Mesendoderm (in vitro differentiated cells): ENCODE measurements at regions not wholly inside any gene's neighbourhood (a gene's known extent, or its start where the extent isn't known, plus 50 kb on each side); places are given as distances from the start of the nearest gene placed in this dataset.
"Not testable (repeated sequence)": the region's sequence is repeated elsewhere in the genome, so short reads cannot be mapped to it uniquely, and the experiment has no call there.

ENCODE experiments used
- DNase-seq: peaks from one replicate; pipeline ENCODE4 v3.0.0; 2013
- H2AK5ac ChIP-seq: 2 replicates; pipeline ENCODE4 v1.6.1; 2013; ENCODE audit warnings: low read length, inconsistent platforms
- H2BK120ac ChIP-seq: 2 replicates; pipeline ENCODE4 v1.6.1; 2013; ENCODE audit warnings: low read depth, mild to moderate bottlenecking, low read length, moderate library complexity, mixed read lengths
- H2BK15ac ChIP-seq: replicated peaks from 2 replicates; pipeline ENCODE4 v1.6.1; 2013; ENCODE audit warnings: low read depth, mild to moderate bottlenecking, moderate library complexity
- H2BK5ac ChIP-seq: 2 replicates; pipeline ENCODE4 v1.6.1; 2013; ENCODE audit warnings: low read length, inconsistent platforms
- H3K18ac ChIP-seq: 2 replicates; pipeline ENCODE4 v1.6.1; 2013; ENCODE audit warnings: mild to moderate bottlenecking, low read length, mixed read lengths
- H3K23ac ChIP-seq: one replicate; pipeline ENCODE4 v1.6.1; 2013; ENCODE audit warnings: low read length
- H3K27ac ChIP-seq: 2 replicates; pipeline ENCODE4 v1.5.1; 2013; ENCODE audit warnings: low read depth, mild to moderate bottlenecking, inconsistent platforms, low read length, moderate library complexity
- H3K27me3 ChIP-seq: 2 replicates; pipeline ENCODE4 v1.6.1; 2013; ENCODE audit warnings: low read length, control low read depth, mild to moderate bottlenecking, inconsistent platforms; ENCODE audit not compliant: insufficient read depth, poor library complexity
- H3K36me3 ChIP-seq: 2 replicates; pipeline ENCODE4 v1.6.1; 2013; ENCODE audit warnings: low read length, inconsistent platforms; ENCODE audit not compliant: control insufficient read depth, insufficient read depth
- H3K4ac ChIP-seq: one replicate; pipeline ENCODE4 v1.6.1; 2013; ENCODE audit warnings: low read depth, mild to moderate bottlenecking, low read length, moderate library complexity
- H3K4me1 ChIP-seq: 2 replicates; pipeline ENCODE4 v1.6.1; 2013; ENCODE audit warnings: low read depth, low read length, inconsistent platforms; ENCODE audit not compliant: control insufficient read depth
- H3K4me2 ChIP-seq: 2 replicates; pipeline ENCODE4 v1.6.1; 2013; ENCODE audit warnings: low read length
- H3K4me3 ChIP-seq: 2 replicates; pipeline ENCODE4 v1.5.1; 2013; ENCODE audit warnings: mild to moderate bottlenecking, low read length
- H3K56ac ChIP-seq: one replicate; pipeline ENCODE4 v1.6.1; 2013; ENCODE audit warnings: low read length
- H3K79me1 ChIP-seq: 2 replicates; pipeline ENCODE4 v1.6.1; 2013; ENCODE audit warnings: low read length, inconsistent platforms
- H3K79me2 ChIP-seq: 2 replicates; pipeline ENCODE4 v1.6.1; 2013; ENCODE audit warnings: mild to moderate bottlenecking, low read length; ENCODE audit not compliant: control insufficient read depth, insufficient read depth
- H3K9ac ChIP-seq: 2 replicates; pipeline ENCODE4 v1.6.1; 2013; ENCODE audit warnings: low read length, inconsistent platforms
- H4K5ac ChIP-seq: one replicate; pipeline ENCODE4 v1.6.1; 2013; ENCODE audit warnings: low read length
- H4K8ac ChIP-seq: one replicate; pipeline ENCODE4 v1.6.1; 2013; ENCODE audit warnings: low read depth, mild to moderate bottlenecking, control low read depth, low read length, moderate library complexity
- WGBS: extraction: QIAGEN DNeasy Blood & Tissue Kit; methylation state at CpG from one replicate; pipeline ENCODE4 v1.1.7; 2013; ENCODE audit warnings: low lambda C conversion rate, missing lambda C conversion rate; ENCODE audit not compliant: insufficient coverage; ENCODE audit errors: extremely low coverage; 5-methylcytosine and 5-hydroxymethylcytosine counted together

- not testable (repeated sequence) for H3K23ac ChIP-seq, H3K4me1 ChIP-seq, H2BK15ac ChIP-seq, H2BK120ac ChIP-seq, H3K79me2 ChIP-seq, H3K4ac ChIP-seq, H3K9ac ChIP-seq, DNase-seq, H3K4me3 ChIP-seq, H3K27ac ChIP-seq, H3K36me3 ChIP-seq, H4K5ac ChIP-seq, H3K4me2 ChIP-seq, H2BK5ac ChIP-seq, H3K27me3 ChIP-seq, H3K18ac ChIP-seq, H4K8ac ChIP-seq, H3K79me1 ChIP-seq, H3K56ac ChIP-seq, H2AK5ac ChIP-seq
- no CpG with 5 or more reads among the region's 4 CpGs for WGBS
These were observed 802.9 kb downstream of the TMEM121 start for GRCh38 chr14:106329243-106329642.

DNA sequence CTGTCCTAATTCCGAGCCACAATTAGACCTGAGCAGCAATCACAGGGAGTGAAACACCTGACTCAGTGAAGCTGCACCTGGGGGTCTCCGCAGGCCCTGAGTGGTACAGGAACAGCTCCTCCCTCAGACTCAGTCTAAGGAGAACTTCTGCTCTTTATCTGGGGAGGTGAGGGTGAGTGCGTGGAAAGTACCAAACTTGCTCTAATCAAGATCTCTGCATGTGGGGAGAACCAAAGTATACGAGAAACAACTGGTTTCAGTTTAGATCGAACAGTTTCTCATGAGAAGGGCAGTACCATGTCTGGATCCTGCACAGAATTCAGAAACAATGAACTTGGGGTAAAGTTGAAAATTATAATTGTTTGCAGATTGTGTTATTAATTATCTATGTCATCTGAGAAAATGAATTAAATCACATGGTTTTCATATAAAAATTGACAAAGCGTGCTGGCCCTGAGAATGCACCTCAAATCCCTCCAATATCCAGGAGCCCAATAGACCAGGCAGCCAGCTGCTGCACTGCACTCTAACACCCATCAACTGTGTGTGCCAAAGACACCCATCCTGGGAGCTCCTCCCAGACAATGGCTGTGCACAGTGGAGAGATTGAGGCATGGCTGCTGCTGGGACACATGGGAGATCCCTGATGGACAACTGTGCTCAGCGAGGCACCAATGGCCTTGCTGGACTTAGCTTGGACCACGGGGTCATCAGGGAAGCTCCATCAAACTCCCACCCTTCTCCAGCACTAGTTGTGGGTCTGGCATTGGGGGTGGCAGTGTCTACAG, 803.8 kb downstream of the TMEM121 start:
- not testable (repeated sequence) for H3K4me1 ChIP-seq, H3K18ac ChIP-seq, H2BK5ac ChIP-seq, H4K8ac ChIP-seq, H3K9ac ChIP-seq, H3K79me2 ChIP-seq, H3K27ac ChIP-seq, DNase-seq, H3K27me3 ChIP-seq, H3K4me2 ChIP-seq, H3K23ac ChIP-seq, H4K5ac ChIP-seq, H3K56ac ChIP-seq, H2BK15ac ChIP-seq, H3K4me3 ChIP-seq, H2AK5ac ChIP-seq, H3K4ac ChIP-seq, H3K36me3 ChIP-seq, H3K79me1 ChIP-seq, H2BK120ac ChIP-seq
- WGBS = no CpG with 5 or more reads among the region's 8 CpGs

- H3K79me2 ChIP-seq, H3K4me3 ChIP-seq, H2BK120ac ChIP-seq, H3K4me2 ChIP-seq, H3K9ac ChIP-seq, H3K36me3 ChIP-seq, H2AK5ac ChIP-seq, H3K27me3 ChIP-seq, H2BK5ac ChIP-seq, H3K56ac ChIP-seq, H4K5ac ChIP-seq, H4K8ac ChIP-seq, H3K4me1 ChIP-seq, H2BK15ac ChIP-seq, H3K79me1 ChIP-seq, DNase-seq, H3K4ac ChIP-seq, H3K27ac ChIP-seq, H3K23ac ChIP-seq, H3K18ac ChIP-seq: not testable (repeated sequence)
- no CpG with 5 or more reads among the region's 16 CpGs for WGBS
These were observed 808.2 kb downstream of the TMEM121 start for GRCh38 chr14:106334428-106335109.

DNA sequence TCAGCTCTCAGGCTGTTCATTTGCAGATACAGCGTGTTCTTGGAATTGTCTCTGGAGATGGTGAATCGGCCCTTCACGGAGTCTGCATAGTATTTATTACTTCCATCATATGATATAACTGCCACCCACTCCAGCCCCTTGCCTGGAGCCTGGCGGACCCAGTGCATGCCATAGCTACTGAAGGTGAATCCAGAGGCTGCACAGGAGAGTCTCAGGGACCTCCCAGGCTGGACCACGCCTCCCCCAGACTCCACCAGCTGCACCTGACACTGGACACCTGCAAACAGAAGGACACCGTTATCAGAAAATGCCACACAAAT, 808.7 kb downstream of the TMEM121 start:
- DNase-seq = not testable (repeated sequence)
- no CpG with 5 or more reads among the region's 6 CpGs for WGBS

GRCh38 chr14:106338775-106339174, 812.4 kb downstream of the TMEM121 start:
- not testable (repeated sequence) for H3K27me3 ChIP-seq, H3K79me1 ChIP-seq, H3K9ac ChIP-seq, H2BK15ac ChIP-seq, DNase-seq, H3K23ac ChIP-seq, H4K8ac ChIP-seq, H3K4me3 ChIP-seq, H3K4me2 ChIP-seq, H3K36me3 ChIP-seq, H3K27ac ChIP-seq, H3K4me1 ChIP-seq, H3K4ac ChIP-seq, H3K79me2 ChIP-seq, H3K56ac ChIP-seq, H2AK5ac ChIP-seq, H2BK5ac ChIP-seq, H3K18ac ChIP-seq, H4K5ac ChIP-seq, H2BK120ac ChIP-seq
- WGBS = no CpG with 5 or more reads among the region's 15 CpGs

More for the DNA sequence above, 808.7 kb downstream of the TMEM121 start:
- not testable (repeated sequence) for H2BK5ac ChIP-seq, H3K36me3 ChIP-seq, H3K27me3 ChIP-seq, H2BK120ac ChIP-seq, H3K79me2 ChIP-seq, H3K18ac ChIP-seq, H3K27ac ChIP-seq, H3K23ac ChIP-seq, H4K8ac ChIP-seq, H3K4ac ChIP-seq, H3K79me1 ChIP-seq, H3K4me1 ChIP-seq, H2AK5ac ChIP-seq, H3K56ac ChIP-seq, H2BK15ac ChIP-seq, H3K9ac ChIP-seq, H3K4me3 ChIP-seq, H4K5ac ChIP-seq, H3K4me2 ChIP-seq
